GM21360 (cell line): ENCODE measurements at regions not wholly inside any gene's neighbourhood (a gene's known extent, or its start where the extent isn't known, plus 50 kb on each side); places are given as distances from the start of the nearest gene placed in this dataset.

Source experiments
- ATAC-seq: cut with Tn5 transposase; IDR thresholded peaks from one replicate; pipeline ENCODE4 v1.9.1; 2021; ENCODE audit warnings: mild to moderate bottlenecking, moderate library complexity; ENCODE audit not compliant: unreplicated experiment

GRCh38 chr16:73713778-73714495 lies 582.7 kb upstream of the PSMD7 start:
- ATAC-seq: no peak

- no peak for ATAC-seq
These were observed 583.4 kb upstream of the PSMD7 start for GRCh38 chr16:73713251-73713650.

- no peak for ATAC-seq
These were observed 585.1 kb upstream of the PSMD7 start for GRCh38 chr16:73711406-73712080.

- no peak for ATAC-seq
These were observed 586.1 kb upstream of the PSMD7 start for GRCh38 chr16:73710526-73710925.

- no peak for ATAC-seq
These were observed 588.8 kb upstream of the PSMD7 start for GRCh38 chr16:73707863-73708262.

- no peak for ATAC-seq
These were observed 592.7 kb upstream of the PSMD7 start for GRCh38 chr16:73703891-73704290.

- ATAC-seq: no peak
These were observed 599.3 kb upstream of the PSMD7 start for GRCh38 chr16:73697336-73697735.

- no peak for ATAC-seq
These were observed 603.8 kb upstream of the PSMD7 start for GRCh38 chr16:73692861-73693260.

GRCh38 chr16:73683804-73684203 lies 612.8 kb upstream of the PSMD7 start:
- no peak for ATAC-seq

- no peak for ATAC-seq
These were observed 624.2 kb upstream of the ZFHX3 start for GRCh38 chr16:73672135-73672534.

GRCh38 chr16:73670836-73671820 lies 623.2 kb upstream of the ZFHX3 start:
- no peak for ATAC-seq

- ATAC-seq: no peak
These were observed 621.8 kb upstream of the ZFHX3 start for GRCh38 chr16:73669535-73670274.

GRCh38 chr16:73663720-73664119 lies 615.8 kb upstream of the ZFHX3 start:
- ATAC-seq: no peak

GRCh38 chr16:73636196-73636595 lies 588.3 kb upstream of the ZFHX3 start:
- no peak for ATAC-seq

GRCh38 chr16:73629011-73629410 lies 581.1 kb upstream of the ZFHX3 start:
- ATAC-seq: no peak

- ATAC-seq: no peak
These were observed 569.8 kb upstream of the ZFHX3 start for GRCh38 chr16:73617738-73618137.

GRCh38 chr16:73616770-73617169 lies 568.8 kb upstream of the ZFHX3 start:
- no peak for ATAC-seq

GRCh38 chr16:73616166-73616753 lies 568.3 kb upstream of the ZFHX3 start:
- no peak for ATAC-seq

GRCh38 chr16:73615071-73615940 lies 567.4 kb upstream of the ZFHX3 start:
- no peak for ATAC-seq
